NAMALWA (cell line): ENCODE measurements at regions not wholly inside any gene's neighbourhood (a gene's known extent, or its start where the extent isn't known, plus 50 kb on each side); places are given as distances from the start of the nearest gene placed in this dataset.

Experiments used
- DNase-seq: peaks from one replicate; pipeline ENCODE4 v3.0.0-alpha.2; 2015; ENCODE audit warnings: low spot score

DNA sequence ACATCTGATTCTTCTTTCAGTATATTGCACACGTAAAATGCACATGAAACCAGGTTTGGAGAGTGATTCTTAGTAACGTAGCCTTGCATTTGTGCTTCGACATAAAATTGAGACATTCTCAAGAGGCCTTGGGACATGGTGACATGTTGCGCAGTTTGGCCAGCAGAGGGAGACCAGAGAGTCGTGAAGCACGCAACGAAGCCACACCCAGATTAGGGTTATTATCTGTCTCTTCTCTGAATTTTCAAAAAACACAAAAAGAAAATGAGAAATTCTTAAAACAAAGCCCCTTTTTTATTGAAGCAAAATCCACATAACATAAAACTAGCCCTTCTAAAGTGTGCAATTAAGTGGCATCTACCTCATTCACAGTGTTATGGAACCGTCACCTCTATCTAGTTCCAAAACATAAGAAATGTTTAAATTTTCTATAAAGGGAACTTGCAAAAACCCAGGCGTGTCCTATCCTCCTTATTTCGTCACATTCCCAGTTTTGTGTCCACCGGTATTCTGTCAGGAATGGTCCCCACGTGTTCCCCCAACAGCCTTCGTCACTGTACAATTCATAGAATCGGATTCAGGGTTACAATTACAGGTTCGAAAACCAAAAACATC lies 108.8 kb upstream of the ATF7IP start:
- DNase-seq: peak; percentile 94

DNA sequence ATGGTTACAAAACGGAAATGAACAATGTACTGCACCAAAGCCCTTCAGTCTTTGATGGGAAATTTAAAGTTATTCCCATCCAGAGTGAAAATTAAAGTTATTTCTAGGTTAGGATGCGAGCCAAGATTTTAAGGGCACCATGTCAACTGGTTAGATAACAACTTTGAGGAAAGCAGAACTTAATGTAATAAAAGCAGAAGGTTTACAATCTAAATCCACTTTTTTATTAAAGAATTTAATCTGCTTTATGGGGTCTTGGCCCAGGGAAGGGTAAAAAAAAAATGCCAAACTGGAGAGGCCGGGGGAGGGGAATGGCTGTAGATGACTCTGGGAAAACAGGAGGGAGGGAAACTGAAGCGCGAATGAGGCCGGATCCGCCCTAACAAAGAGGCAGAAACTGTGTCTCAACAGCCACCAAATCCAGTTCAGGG lies 108.2 kb upstream of the ATF7IP start:
- no peak for DNase-seq

DNA sequence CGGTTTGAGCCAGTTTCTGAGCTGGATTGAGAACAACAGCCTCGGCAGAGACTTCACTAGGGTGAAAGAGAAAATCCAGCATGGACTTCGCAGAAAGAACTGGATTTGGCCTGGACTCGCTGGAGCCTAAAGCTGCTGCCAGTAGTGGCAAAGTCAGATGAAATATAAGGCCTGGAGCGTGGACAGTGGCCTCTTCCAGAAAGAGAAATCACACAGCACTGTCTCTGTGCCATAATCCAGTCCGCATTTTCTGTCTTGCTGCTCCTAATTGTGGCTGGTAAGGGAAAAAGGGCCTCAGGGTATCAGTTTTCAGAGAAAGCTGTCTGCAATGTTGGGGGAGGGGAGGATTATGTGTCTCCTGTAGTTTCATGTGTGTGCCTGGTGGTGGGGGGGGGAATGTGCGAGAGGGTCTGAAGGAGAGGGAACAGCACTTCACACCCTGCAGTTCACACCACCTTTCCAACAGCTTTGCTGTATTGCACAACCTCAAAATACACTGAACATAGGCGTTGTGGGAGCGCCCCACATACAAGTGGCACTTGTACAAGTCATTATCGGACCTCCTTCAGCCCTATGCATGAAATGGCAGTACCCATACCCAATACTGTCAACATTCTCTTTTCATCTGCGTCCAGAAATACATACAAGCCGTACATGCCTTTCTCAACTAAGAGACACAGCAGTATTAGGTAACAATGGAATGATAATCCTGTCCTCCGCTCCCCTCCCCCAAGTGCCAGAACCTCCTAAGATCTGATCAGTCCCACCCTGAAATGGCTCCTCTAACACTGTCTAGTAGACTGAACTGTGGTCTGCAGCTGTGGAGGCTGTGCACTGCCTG lies 107.5 kb upstream of the ATF7IP start:
- peak; percentile 99 for DNase-seq

DNA sequence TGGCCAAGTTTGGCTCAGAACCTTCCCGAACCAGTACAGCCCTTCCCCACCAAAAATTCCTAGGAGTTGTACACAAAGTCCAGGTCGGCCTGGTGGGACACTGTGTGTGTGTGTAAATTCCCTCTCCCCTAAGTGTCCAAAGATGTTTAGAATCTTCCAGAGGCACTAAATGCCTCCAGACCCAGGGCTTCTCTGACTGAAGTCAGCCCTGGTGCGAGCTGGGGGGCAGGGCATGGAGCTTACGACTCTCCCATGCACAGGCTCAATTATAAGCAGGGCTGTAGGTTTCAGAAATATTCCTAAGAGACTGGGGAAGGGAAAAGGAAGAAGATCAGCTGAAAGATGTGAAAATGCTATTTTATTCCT lies 106.9 kb upstream of the ATF7IP start:
- no peak for DNase-seq

DNA sequence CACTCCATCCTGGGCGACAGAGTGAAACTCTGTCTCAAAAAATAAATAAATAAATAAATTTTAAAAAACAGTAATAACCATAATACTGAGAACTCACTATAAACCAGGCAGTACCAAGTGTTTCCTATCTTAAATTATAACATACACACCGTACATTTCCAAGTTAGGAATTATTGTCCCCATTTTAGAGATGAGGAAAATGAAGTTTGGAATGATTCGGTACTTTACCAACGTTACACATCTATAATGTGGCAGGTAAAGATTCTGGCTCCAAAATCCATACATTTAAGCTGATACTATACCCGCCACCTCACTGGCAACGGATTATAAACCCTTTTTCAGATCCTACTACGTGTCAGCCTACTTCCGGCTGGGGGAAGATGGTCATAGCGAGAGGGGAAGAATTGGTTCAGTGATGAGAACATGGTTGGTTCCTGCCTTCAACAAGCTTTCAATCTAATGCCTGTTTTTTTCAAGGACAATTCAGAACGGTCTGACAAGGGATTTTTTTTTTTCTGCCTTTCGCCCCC lies 105.9 kb upstream of the ATF7IP start:
- DNase-seq: no peak

DNA sequence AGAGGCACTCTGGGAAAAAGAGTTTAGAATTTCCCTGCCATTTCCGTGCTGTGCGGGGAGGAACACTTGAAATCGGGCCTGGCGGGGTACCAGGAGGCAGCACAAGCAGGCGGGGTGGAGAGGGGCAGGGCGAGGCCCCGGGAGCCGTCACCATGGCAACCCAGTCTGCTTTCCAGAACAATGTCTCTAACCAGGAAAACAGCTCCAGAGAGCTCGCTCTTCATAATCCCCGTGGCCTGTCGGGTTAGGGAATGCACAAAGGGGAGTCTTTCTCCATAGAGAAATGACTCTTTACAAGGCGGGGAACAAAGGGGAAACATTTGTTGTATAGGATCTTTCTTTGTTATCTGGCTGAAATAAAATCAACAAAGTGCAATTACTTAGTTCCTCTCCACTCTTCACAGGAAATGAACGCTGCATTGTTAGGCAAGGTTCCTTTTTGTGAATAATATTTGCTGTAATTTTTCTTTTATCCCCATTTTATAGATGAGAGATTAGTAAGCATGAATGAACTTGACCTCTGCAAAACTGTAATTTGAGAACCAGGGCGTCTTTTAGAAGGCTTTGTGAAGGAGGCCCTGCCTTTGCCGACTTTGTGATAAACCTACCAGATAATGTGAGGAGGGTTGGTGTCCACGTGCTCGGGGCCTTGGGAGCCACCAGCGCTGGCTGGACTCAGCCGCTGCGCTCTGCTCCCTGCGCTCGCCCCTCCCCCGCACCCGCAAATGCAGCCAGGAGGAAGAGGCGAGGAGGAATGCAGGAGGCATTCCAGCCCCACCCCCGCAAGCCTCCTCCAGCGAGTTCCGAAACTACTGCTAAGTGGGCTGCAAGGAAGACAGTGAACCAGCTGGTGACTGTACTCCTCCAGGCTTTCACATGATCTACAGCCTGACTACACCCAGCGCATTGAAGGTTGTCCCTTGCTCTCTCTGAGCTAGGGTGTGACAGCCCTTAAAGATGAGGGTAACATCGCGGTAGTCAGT lies 105.2 kb upstream of the ATF7IP start:
- no peak for DNase-seq

DNA sequence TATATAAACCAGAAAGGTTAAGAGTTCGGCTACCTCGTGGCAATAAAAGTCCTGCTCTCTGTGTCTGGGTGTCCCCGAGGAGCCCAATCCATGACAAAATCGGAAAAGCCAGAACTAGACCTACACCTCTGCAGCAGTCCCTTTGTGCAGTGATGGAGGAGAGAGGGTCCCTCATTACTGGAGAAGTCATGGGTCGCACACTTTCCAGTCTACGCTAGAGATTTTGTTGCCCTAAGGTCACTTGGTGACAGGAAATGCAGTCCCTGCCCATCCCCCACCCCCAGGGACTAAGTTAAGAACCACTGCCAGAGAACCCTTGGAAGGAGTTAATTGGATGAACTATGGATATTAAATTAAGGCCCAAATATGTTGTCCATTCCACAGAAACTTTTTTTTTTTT lies 104.4 kb upstream of the ATF7IP start:
- no peak for DNase-seq

DNA sequence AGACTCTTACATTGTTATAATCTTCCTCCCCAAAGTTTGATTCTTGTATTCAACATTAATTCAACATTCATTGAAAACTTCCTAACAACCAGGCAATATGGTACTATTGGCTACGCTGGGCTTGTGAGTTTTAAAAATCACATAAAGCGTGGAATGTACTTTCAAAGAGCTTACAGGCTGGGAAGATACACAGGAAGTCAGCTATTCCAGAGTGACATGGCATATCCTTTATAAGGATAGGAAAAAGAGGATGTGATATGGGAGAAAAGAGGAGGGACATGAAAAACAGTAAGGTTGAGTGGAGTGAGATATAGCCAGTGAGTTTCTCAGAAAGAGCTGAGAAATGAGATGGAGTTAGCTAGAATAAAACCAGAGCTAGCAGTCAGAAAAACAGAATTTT lies 103.6 kb upstream of the ATF7IP start:
- DNase-seq: no peak

DNA sequence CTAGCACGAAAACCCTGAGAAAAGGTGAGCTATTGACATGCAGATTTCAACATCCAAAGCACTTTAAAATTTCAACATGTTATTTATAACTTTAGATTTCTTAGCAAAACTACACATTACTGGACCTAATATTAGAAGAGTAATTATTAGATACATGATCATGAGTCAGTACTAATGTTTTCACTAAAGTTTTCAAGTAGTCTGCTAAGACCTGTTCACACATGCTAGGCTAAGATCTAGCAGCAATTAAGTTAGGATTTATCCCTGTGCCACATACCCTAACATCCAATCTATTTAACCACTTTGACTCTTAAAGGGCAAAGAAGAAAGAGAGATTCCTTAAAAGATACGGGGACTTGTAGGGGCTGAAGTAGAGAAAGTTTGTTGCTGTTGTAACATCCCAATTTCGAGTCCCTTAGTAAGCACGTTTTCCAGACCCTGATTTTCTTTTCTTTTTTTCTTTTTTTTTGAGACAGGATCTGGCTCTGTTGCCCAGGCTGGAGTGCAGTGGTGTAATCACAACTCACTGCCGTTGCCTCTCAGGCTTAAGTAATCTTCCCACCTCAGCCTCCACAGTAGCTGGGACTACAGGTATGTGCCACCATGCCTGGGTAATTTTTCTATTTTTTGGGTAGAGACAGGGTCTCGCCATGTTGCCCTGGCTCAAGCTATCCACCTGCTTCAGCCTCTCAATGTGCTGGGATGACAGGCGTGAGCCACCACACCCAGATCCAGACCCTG lies 102.5 kb upstream of the ATF7IP start:
- DNase-seq: no peak

DNA sequence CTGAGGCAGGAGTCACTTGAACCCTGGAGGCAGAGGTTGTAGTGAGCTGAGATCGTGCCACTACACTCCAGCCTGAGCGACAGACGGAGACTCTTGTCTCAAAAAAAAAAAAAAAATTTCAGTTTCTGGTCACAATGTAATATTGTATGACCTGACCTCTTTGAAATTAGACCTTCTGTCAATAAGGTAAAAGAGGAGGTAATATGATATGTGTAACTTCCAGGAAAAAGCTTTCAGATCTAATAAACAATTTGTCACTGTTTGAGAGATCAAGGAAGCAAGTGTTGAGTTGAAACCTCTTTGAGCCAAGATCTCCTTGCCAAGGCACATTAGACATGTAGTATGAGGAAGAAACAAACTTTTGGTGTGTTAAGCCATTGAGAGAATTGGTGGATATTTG lies 101.7 kb upstream of the ATF7IP start:
- no peak for DNase-seq

DNA sequence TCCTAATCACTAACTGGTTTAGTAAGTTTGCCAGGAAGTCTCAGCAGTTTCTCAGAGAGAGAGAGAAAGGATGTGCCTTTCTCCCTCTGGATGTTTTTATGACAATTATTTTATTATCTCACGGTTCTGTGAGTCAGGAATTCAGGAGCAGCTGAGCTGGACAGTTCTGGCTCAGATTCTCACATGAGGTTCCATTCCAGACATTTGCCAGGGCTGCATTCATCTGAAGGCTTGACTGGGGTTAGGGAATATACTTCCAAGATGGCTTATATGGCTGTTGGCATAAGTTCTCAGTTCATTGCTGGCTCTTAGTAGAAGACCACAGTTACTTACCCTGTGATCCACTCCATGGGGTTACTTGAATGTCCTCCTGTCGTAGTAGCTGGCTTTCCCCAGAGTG lies 101.2 kb upstream of the ATF7IP start:
- no peak for DNase-seq

DNA sequence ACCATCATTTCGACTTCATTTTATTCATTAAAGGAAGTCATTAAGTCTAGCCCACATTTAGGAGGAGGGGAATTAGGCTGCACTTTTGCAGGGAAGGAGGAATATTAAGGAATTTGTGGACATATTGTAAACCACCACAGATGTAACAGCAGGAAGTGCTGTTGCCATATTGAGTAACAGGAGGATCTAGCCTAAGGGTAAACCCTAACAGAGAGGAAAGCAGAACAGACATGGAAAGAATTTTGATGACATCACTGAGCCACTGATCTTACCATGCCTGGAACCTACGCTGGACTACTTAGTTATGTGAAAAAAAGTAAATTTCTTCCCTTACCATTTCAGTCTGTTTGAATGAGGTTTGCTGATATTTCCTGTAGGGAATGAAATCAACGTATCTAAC lies 100.7 kb upstream of the ATF7IP start:
- DNase-seq: no peak

DNA sequence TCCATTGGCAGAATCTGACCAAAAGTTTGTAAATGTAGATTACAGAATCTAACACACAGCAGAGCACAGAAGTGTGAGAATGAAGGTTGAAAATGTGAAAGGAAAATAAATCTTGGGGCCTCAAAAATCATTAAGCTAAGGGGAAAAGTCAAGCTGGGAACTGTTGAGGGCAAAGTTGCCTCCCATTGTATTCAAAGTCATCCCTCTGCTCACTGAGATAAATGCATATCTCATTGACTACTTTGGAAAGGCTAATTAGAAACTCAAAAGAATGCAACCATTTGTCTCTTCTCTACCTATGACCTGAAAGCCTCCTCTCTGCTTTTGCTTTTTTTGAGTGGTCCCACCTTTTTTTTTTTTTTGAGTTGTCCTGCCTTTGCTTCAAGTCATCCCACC lies 97.4 kb upstream of the ATF7IP start:
- no peak for DNase-seq

DNA sequence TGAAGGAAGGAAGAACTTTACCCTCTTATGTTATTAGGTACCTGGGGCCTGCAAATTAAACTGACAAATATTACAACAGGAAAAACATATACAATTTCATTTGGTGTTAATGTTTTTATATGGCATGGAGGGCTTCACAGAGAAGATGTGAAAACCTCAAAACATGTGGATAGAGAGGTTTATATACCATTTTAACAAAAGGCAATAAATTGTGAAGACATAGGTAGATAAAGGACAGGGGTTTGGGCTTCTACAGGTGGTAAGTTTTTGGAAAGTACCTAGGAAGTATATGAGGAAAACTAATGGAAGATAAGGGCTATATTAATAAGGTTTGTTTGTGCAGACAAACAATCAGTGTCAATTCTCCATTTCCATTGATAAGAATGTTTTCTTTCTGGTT lies 95.1 kb upstream of the ATF7IP start:
- no peak for DNase-seq

DNA sequence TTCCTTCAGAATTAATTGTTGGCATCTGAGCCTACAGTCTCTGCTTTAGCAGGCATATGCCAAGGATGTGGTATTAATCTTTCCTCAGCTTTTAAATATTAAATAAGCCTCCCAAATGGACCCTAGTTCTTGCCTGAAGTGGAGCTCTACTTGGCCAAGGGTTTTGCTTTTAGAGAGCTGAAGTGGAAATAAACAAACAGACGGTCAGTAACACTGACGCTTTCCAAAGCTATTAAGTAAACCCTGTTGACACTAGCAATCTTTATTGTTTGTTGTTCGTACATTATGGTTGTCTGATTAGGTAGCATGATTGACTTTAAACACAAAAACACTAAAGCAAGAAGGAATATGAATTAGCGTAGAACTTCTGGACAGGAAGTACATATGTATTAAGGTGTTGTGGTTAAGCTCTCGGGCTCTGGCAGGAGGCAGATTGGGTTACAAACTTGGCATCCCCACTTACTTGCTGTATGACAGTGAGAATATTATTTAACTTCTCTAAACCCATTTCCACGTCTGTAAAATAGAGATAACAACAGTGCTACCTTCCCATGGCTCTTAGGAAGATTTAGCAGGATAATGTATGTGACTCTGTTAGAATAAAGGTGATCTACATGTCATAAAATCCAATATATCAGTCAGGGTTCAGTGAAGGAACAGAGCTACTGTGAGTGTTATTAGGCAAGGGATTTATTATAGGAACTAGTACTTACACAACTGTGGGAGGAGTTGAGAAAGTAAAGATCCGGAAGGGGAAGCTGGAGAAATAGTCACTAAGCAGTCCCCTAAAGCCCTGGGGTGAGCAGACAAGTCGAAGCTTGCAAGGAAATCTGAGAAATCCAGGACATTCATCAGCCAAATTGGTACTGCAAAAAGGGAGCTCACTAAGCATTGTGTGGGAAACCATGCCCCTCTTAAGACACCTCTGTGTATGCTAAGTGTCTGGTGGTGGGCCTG lies 92.2 kb upstream of the ATF7IP start:
- no peak for DNase-seq

DNA sequence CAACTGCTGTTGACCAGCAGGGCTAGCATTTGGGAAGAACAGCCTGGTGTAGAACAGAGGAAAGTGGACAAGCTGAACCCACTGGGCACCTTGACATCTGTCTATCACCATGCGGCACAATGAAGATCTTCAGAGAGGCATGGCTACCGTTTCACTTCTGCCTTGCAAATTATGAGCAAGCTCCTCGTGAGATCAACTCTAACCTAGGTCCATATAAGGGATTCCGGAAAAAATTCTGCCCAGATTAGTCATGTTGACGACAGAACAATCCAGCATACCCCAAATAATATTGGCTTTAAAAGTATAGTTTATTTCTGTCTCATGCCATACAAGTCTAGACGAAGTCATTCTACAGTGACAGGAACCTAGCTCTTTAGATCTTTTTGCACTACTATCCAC lies 91.6 kb upstream of the ATF7IP start:
- no peak for DNase-seq

DNA sequence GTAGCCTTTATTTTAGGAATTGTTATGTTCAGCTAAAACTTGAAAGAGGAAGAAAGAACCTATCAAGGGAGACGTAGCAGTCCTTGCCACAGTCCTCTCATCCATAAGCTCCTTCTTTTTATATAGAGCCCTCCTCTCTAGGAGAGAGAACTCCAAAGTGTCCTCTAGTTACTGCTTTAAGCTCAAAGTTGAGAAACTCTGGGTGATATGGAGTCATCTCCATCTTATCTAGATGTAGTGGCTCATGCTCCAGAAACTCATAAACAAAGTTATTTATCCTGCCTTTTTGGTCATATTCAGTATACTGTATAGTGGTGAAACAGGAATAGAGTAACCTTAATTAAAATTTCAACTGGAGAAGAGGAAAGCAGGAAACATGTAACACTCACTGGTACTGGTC lies 90.4 kb upstream of the ATF7IP start:
- DNase-seq: no peak

DNA sequence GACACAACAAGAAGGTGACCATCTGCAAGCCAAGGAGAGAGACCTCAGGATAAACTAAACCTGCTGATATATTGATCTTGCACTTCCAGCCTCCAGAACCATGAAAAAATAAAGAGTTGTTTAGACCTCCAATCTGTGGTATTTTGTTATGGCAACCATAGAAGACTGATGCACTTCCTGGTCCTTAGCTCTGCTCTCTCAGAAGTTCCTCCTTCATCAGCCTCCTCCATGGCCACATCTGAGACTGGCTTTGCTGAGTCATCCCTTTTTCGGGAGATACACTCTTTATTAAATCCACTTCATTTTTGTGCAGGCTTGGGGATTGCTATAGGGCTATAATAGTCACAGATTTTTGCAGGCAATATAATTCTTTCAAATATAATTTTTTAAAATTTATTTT lies 89.6 kb upstream of the ATF7IP start:
- no peak for DNase-seq

DNA sequence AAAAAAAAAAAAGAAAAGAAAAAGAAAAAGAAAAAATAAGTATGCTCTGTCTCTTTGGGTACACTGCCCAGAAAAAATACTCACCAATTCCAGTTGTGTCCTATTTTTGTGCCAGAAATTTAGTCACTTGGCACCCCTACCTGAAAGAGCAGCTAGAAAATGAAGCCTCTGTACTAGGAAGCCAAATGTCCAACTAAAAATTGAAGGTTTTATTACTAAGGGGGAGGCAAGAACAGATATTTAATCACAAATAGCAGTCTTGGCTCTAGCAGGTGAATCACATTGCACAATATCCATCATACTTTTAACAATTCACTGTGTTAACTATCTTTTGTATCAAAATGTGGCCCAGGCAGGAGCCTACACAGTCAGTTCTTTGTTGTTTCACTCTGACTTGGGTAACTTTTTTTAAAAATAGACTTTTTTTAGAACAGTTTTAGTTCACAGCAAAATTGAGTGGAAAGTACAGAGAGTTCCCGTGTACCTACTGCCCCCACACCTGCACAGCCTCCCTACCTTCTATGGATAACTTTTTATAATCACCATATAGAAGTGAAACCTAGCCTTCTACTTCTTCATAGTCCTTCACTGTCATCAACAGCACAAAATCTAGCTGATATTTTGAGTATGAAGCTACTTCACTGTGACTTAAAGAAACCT lies 87.1 kb upstream of the ATF7IP start:
- DNase-seq: no peak

DNA sequence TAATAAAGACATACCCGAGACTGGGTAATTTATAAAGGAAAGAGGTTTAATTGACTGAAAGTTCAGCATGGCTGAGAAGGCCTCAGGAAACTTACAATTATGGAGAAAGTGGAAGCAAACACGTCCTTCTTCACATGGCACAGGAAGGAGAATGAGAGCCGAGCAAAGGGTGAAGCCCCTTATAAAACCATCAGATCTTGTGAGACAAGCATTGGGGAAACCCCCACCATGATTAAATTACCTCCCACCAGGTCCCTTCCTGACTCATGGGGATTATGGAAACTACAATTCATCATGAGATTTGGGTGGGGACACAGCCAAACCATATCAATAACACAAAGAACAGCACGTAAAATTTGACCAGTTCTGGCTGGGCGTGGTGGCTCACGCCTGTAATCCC lies 85.6 kb upstream of the ATF7IP start:
- DNase-seq: no peak
